HG03045 (cell line): ENCODE measurements at regions not wholly inside any gene's neighbourhood (a gene's known extent, or its start where the extent isn't known, plus 50 kb on each side); places are given as distances from the start of the nearest gene placed in this dataset.
"Not testable (repeated sequence)": the region's sequence is repeated elsewhere in the genome, so short reads cannot be mapped to it uniquely, and the experiment has no call there.

Experiments used
- ATAC-seq: cut with Tn5 transposase; IDR thresholded peaks from one replicate; pipeline ENCODE4 v1.9.1; 2021; ENCODE audit warnings: mild to moderate bottlenecking, moderate library complexity; ENCODE audit not compliant: unreplicated experiment

- not testable (repeated sequence) for ATAC-seq
These were observed 69.0 kb upstream of the DPP6 start for GRCh38 chr7:153983186-153983585.

- ATAC-seq: not testable (repeated sequence)
These were observed 63.1 kb upstream of the DPP6 start for GRCh38 chr7:153989066-153989627.

GRCh38 chr7:153989742-153990425, 62.3 kb upstream of the DPP6 start:
- not testable (repeated sequence) for ATAC-seq

GRCh38 chr7:153991471-153991870, 60.7 kb upstream of the DPP6 start:
- ATAC-seq: not testable (repeated sequence)

GRCh38 chr7:153993402-153993801, 58.8 kb upstream of the DPP6 start:
- ATAC-seq: not testable (repeated sequence)

GRCh38 chr7:153998896-153999295, 53.3 kb upstream of the DPP6 start:
- not testable (repeated sequence) for ATAC-seq
